AG10803 (cell line): ENCODE measurements at regions not wholly inside any gene's neighbourhood (a gene's known extent, or its start where the extent isn't known, plus 50 kb on each side); places are given as distances from the start of the nearest gene placed in this dataset.
A peak's percentile ranks its signal among the peaks of the same experiment; 100 is the strongest.

Source experiments
- DNase-seq: peaks from one replicate; pipeline ENCODE4 v3.0.0; 2010; ENCODE audit warnings: low read depth
- H3K4me3 ChIP-seq: 2 replicates; pipeline ENCODE4 v1.5.1; 2011; ENCODE audit warnings: mild to moderate bottlenecking, low read length, control low read depth
- CTCF ChIP-seq: conservative IDR thresholded peaks from 2 replicates; pipeline ENCODE4 v1.5.1; 2011; ENCODE audit warnings: mild to moderate bottlenecking, low read length, control low read depth, inconsistent platforms

DNA sequence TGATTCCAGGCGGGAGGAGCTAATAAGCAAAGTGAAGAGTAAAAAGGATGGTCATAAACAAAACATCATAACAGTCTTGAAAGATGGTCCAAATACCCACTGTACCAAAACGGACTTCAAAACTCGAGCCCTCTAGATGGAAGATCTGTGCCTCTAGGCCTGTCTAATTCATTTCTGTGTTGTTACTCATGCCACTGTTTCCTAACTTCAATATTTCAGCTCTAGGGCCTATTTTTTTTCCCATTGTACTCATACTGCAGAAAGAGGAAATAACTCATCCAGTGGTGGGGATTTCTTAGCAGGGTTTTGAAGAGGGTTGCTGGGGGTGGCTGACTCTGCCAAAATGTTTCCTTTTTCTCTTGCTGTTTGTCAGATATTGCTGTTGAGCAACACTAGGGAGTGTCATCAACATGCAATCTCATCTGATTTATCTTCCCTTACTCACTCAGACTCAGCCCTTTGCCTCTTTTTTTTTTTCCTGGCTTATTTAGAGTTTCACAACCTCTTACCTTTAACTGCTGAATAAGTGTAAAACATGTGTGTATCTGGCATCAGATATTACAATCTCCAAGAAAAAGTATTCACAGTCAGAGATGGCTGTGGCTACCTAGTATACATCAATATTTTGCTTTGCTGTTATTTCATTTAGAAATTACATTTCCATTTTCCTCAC, 189.6 kb downstream of the DUSP6 start:
- peak; percentile 100 for DNase-seq
- H3K4me3 ChIP-seq = no peak overlapping the region
- no peak for TF ChIP-seq CTCF

DNA sequence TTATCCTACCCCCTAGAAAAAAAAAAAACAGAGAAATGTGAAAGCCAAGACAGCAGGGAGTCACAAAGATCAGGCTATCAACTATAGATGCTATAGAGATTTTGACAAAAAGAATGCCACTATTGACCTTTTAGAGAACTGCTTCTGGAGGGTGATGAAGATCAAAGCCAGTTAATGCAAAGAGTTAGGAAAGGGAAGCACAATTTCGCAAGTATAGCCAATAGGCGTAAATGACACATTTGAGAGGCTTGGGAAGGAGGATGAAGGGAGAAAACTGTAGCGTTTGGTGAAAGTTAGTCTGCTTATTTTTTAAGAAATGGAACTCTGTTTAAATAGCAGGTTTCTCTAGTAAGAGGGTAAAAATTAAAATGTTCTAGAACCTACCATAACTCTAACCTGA, 190.7 kb downstream of the DUSP6 start:
- no peak for DNase-seq
- H3K4me3 ChIP-seq = no peak overlapping the region
- no peak for TF ChIP-seq CTCF

- no peak overlapping the region for H3K4me3 ChIP-seq
- no peak for TF ChIP-seq CTCF
Measured at GRCh38 chr12:89160716-89161123, 191.6 kb downstream of the DUSP6 start.

DNA sequence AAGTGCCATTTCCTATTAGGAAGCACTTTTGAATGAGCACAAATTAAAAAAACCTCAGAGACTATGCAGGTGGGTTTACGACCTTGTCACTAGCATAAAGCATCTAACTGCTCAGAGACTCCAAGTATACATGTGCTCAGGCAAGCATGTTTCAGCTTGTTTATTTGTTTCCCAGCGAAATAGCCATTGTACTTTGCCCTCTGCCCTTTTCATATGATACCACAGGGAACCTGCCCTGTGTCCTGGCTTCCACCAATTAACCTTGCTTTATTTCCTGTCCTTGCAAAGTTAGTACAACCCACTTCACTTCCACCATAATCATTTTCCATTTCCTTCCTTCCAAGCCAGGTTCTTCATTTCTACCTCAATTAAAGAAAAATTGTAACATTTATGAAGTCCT, 194.9 kb downstream of the DUSP6 start:
- no peak for TF ChIP-seq CTCF
- DNase-seq = no peak
- H3K4me3 ChIP-seq = no peak overlapping the region

More at GRCh38 chr12:89160716-89161123, 191.6 kb downstream of the DUSP6 start:
- peak; percentile 75 for DNase-seq

- DNase-seq = peak; percentile 87
- no peak for TF ChIP-seq CTCF
- no peak overlapping the region for H3K4me3 ChIP-seq
Measured at GRCh38 chr12:89156862-89157262, 195.4 kb downstream of the DUSP6 start.

DNA sequence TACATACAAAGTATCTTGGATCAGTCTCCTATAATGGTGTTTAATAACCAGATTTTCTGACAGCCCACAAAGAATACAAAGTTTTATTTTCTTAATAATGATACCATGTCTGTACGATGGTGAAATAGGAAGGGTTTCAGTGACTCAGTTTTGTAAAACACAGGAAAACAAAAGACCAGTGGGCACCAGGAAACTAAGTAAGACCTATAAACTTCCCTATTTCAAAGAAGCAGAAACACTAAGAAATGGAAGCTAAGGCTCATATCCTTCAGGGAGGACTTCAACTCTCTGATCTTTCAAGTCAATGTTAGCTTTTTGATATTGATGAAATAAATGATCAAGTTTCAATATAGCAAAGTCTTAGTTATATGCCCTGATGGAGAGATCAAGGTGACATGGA, 196.0 kb downstream of the DUSP6 start:
- no peak overlapping the region for H3K4me3 ChIP-seq
- DNase-seq = no peak
- no peak for TF ChIP-seq CTCF

DNA sequence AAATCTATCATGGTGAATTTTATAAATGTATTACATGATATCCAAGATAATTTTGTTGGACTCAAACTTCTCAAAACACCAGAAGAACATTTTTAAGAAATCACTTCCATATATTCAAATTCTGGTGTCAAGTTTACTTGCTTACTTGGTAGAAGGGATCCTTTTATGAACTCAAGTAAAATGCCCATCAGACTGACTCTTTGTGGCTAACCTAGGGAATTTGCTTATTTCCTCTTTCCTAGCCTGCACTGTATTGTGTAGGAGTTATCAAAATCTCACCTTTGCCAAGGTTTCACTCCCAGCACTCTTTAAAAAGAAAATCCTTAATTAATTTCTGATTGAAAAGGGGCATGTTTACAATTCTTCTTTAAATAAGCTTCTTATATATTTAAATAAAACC, 196.5 kb downstream of the DUSP6 start:
- DNase-seq = no peak
- no peak for TF ChIP-seq CTCF
- no peak overlapping the region for H3K4me3 ChIP-seq
